Uterus (tissue), 2 donors: ENCODE measurements at regions not wholly inside any gene's neighbourhood (a gene's known extent, or its start where the extent isn't known, plus 50 kb on each side); places are given as distances from the start of the nearest gene placed in this dataset.

ENCODE experiments used
- CTCF ChIP-seq, 4 experiments: fragments of 200-600 bp in 2 of 4; fragments of 450-650 bp in 2 of 4; sonication (generic) in 2 of 4; IDR thresholded peaks; one replicate each; pipeline ENCODE4 v1.5.1; 2016 to 2019; ENCODE audit warnings: antibody characterized with exemption in 4 of 4, mild to moderate bottlenecking in 2 of 4, moderate library complexity in 1 of 4
- POLR2A ChIP-seq, 2 donors: fragments of 450-650 bp; IDR thresholded peaks; one replicate each; pipeline ENCODE4 v1.6.1; 2016; ENCODE audit warnings: antibody characterized with exemption in 2 of 2, mild to moderate bottlenecking in 1 of 2, moderate library complexity in 1 of 2

- TF ChIP-seq CTCF (IDR thresholded peaks at IDR 0.05), result no peak
- no peak for TF ChIP-seq POLR2A (IDR thresholded peaks at IDR 0.05)
Measured at GRCh38 chr18:2114289-2114688, 457.0 kb downstream of the METTL4 start.
